NCI-H187 treated with DMSO at 0.1 percent for 48 hours (cell line): ENCODE measurements at regions not wholly inside any gene's neighbourhood (a gene's known extent, or its start where the extent isn't known, plus 50 kb on each side); places are given as distances from the start of the nearest gene placed in this dataset.

Source experiments
- DNase-seq: peaks from one replicate; lab custom pipeline; 2025; lab: John Stamatoyannopoulos, UW

DNA sequence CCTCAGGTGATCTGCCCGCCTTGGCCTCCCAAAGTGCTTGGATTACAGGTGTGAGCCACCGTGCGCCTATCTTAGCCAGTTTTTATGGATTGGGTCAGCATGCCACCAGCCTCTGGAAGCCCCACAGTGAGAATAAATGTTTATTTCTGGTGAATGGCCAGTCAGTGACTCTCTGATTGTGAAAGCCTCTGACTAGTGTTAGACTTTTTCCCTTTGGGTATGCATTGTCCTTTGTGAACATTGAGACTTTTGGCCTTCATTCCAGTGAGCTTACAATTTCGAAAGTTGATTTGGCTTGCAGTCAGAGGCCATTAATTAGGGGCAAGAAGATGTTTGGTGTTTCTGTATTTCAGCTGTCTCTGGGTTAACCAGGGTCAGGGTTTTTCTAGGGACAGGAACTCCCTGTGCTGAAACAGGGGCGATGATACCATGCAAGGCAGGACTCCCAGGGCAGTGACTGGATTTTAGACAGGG, 274.5 kb upstream of the C2CD4B start:
- DNase-seq, result no peak

DNA sequence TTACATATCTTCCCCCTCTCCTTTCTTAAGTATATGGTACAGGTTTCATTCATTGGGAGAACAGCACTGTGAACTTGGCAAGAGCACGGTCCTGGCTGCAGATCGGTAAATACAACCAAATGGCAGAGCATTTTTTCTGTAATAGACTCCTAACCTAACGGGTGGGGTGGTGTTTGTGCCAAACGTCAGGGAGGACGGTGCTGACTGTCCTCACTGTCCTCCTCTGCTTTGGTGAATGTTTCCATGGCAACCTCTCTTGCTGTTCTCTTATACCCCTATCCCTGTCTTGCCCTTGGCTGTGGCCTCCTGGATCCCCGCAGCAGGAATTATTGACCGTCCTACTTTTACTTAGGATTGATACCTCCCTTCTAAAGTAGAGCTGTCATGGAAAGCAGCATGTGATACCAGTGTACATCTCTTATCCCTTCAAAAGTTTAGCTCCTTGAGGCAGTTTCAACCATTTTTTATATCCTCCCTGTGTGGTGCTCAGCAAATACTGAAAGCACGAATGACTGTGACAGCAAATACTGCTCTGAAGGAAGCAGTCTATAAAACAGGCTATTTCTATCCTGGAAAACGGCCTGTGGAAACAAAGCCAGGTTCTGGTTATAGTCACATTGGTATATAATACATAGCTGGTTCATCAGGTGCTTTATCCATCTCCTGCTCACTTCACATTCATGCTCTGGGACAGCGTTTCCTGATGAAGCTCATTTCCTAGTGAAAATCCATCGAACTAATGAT, 275.4 kb upstream of the C2CD4B start:
- no peak for DNase-seq

DNA sequence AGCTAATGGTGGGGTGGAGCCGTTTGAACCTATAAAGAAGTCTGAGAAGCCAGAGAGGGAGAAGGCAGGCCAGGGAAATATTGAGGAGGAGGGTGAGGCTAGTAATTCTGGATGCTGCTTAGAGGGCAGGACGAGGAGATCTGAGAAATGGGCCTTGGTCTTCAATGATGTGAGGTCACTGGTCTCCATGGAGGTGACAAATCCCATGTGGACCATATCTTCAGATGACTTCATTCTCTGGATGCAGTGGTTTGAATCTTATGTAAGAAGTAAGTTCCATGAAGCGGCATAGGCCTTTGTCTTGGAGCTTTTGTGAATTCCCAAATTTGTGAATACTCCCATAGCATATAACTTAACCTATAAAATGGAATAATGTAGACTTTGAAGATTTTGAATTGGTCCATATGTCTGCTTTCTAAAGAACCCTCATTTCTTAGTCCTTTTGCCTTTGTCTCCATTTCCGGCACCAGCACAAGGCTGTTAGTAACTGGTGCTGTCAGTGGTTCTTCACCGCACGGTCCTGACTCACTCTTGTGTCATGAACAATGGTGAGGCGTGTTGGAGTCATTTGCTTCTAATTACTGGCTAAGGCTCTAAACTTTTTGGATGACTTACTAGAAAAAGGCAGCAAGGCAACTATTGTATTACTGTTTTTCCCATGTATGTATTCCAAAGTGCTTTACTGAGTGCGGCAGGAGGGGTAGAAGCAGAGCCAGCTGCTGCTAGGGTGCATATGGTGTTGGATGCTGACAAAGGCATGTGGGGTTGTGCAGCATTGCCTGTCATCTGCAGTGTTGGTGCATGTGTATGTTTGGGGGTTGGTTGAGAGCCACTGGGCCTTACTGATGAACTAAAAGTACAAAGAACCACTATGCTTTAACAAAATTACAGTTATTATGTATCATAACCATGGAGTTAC, 279.3 kb upstream of the C2CD4B start:
- DNase-seq, result no peak

DNA sequence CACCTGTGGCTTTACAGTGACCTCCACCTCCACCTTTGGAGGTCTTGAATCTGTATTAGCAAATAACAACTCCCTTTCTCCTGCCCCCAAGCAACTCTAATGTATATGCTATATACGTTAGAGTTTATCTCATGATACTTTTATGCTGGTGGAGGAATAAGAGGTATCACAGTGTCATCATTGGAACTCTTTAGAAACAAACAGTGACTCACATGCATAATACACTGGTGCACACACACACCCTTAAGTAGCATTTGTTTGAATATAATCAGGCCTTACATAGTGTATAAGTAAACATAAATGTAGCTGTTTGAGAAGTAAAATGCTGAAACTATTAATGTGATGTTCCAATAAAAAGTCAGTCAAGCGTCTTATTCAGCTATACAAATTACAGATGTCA, 280.2 kb upstream of the C2CD4B start:
- no peak for DNase-seq

DNA sequence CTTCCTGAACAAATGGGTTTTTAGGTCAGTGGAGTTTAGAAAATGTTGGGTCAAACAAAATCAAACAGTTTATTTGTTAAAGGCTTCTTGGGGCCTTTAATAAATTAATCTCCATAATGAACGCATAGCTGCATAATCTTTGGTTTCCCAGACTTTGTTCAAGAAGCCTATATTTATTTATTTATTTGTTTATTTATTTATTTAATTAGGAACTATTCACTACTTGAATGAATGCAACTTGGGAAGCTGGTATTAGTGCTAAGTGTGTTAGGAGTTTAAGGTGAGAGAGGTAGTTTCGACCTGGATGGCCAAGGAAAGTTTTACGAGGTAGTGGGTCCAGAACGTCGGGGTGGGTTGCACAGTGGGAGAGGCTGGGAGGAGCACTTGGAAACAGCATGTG, 281.9 kb upstream of the C2CD4B start:
- DNase-seq, result no peak

DNA sequence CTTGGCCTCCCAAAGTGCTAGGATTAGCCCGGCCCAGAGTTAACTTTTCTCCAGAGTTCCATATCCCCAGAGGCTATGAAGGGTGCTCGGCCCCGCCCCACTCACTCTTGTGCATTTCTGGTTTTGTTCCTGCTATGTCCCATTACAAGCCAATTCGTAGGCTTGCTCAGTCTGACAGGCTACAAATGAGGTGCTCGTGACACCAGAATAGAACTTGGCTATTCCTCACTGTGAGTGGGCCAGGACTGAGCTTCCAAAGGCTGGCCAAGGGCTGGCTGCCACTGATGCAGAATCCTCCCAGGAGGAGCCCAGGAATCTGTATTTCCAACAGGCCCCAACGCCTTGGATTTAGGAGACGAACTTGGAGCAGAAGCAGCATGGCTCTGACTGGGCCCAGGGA, 282.7 kb upstream of the C2CD4B start:
- DNase-seq, result no peak

DNA sequence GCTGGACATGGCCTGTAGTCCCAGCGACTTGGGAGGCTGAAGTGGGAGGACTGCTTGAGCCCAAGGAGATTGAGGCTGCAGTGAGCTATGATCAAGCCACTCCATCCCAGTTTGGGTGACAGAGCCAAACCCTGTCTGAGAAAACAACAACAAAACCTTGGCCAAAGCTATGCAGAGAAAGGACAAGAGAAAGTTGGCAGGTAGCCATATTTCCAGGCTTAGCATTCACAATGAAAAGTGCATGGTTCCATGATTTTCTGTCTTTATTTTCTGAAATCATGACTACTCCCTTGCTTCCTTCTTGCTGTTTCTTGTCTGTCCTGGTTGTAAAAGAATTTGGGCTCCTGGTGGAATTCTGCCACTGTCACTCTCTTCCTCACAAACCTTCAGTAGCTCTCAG, 284.6 kb upstream of the C2CD4B start:
- no peak for DNase-seq

DNA sequence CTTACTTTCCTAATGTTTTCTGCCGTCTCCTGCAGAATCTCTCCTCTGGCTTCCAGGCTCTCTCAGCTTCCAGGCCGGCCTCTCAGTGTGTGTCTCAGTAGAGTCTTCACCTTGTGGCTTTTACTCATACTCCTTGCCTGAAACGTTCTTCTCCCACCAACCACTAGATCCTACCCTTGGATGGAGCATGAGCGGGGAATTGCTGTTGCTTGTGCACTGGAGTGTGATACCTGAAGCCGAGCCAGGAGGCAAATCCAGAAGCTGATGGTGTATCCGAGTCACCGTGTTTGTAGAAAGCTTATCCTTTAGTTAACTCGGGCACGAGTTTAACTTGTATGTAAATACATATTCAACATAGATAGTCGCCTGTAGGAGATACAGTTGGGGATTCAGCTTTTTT, 285.0 kb upstream of the C2CD4B start:
- DNase-seq, result no peak

DNA sequence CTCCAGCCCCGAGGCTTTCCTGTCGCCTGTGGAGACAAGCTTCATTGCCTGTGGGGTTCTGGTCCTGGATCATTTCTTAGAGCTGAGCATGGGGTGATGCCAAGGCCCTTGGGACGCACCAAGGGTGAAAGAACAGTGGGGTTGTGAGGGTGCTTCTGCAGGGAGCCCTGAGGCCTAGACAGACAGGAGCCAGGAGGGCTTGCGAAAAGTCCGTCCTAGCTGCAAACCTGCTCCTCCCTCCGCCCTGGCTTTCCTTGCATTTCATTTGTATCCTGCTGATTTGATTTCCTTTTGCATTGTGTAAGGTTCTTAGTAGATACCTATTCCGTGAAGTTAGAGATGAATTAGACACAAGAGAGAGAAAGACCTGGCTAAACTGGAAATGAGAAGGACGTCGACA, 286.9 kb upstream of the C2CD4B start:
- DNase-seq, result no peak

DNA sequence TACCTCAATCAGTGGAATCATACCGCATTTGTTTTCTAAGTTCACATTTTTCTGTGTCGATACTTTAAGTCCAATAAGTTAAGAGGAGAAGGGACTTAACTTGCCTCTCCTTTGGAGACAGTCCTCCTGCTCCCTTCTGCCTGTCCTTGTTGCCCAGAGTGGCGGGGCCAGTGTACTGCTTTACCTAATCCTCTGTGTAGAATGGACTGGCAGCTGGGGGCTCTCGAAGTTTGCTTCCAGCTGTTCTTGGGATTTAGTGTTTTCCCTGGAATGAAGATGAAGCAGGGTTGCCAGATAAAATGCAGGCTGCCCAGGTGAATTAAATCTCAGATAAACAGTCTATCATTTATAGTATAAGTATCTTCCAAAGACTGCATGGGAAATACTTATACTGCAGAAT, 287.6 kb upstream of the C2CD4B start:
- DNase-seq, result no peak

DNA sequence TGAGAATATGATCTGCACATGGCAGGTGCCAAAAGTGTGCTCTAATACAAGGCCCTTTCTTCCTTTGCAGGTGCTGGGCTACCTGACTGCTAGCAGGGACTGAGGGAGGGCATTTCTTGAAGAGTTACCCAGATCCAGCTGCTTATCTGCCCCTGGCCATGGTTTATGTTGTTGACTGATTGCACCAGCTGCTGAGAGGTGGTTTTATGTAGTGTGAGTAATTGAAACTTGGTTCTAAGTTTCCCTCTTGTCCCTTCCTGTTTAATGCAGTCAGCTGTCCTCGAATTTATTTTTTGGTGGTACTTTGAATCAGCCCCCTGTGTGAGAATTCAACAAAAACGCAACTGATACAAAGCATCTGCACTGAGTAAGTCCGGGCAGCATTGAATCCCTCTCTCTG, 288.3 kb upstream of the C2CD4B start:
- no peak for DNase-seq

DNA sequence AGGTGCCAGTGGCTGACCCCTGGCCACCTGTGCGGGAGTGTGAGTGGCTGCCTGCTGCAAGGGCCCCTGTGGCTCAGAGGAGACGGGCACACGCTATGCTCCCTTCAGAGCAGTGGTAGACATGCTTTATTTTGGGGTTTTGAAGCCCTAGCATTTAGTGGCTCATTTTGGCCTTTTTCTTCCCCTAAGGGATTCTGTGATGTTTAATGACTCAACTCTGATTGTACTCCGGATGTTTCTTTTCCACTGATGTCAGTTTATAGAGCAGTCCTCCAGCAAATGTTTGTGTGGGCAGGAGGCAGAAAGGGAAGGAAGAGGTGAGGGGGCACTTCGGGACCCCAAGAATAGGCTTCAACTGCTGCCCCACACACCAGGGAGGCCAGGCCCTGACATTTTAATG, 288.9 kb upstream of the C2CD4B start:
- DNase-seq, result no peak

DNA sequence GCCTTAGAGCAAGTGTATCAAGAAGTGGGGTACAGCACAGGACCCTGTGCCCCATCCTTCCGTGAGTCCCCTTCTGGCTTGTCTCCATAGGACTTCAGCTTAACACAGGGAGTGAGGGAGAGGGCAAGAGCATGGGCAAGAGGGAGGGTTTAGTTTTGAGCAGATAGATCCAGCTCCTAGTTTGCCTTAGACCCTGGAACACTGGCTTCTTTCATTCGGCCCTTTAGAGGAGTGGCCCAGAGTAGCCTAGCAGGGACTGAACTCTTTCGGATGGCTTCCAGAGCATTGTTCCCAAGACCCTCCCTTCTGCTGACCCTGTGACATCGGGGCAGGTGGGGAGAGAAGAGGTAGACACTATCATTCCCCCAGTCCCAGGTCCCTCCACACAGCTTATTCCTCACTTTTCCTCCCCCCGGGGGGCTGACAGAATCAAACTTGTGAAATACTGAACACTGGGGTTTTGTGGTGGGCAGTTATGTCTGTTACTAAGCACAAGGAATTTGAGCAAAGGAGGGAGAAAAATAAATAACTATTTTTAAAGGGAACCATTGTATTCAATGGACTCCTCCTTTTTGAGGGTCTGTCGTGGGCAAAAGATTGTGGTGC, 289.6 kb upstream of the C2CD4B start:
- DNase-seq, result no peak

DNA sequence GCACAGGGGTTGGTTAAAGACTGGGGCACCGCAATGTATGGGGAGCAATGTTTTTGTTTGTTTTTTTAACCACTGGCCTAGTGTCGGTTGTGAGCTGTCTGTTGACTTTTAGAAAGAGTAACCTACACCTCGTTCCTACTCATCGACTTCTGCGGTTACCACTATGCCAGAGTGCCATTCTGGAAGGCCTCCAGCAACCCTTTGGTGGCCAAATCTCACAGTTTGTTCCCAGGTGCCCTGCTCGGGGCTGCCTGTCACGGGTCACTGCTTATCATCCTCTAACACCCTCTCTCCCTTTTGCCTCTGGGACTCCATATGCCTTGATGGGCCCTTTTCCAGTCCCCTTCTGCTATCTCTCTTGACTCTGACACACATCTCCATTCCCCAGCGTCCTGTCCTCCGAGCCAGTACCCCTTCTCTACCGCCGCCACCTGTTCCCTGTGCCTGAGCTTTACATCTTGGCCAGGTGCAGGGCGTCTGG, 290.4 kb upstream of the C2CD4B start:
- DNase-seq, result no peak

DNA sequence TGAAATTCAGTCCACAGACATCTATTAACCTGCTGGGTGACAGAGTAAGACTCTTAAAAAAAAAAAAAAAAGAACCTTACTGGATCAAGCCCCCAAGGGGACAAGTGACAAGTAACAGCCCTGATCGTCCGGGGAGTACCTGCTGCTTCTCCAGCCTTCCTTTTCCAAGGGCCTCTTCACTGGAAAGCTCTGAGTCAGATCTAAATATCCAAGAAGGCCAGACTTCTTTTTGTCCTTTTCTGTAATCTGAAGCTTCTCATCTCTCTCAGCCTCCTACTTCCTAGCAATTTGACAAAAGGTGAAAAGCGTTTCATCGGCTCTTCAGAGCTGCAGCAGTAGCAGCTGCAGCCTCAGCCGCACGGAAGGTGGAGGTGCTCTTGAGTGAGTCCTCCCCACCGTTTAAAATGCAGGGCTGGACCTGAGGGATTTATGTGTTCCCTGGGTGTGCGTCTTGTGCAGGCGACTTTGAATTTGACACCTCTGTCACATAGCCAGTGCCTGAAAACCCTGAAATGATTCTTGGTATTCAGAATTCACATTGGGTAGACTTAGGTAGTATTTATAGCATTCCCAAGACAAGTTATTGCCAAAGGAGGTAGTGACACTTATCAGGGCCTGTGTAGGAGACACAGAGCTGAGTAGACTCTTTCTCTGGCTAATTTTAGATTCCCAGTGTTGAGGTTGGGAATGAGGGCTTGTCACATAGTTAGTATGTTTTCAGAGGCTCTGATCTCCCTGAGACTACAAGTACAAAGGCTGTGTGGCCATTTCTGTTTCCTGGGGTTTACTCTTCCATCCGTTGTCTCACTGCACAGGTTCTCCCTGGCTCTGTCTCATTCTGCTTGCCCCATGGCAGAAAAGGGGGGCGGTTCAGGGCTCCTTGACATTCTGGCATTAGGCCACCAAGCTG, 291.2 kb upstream of the C2CD4B start:
- no peak for DNase-seq

DNA sequence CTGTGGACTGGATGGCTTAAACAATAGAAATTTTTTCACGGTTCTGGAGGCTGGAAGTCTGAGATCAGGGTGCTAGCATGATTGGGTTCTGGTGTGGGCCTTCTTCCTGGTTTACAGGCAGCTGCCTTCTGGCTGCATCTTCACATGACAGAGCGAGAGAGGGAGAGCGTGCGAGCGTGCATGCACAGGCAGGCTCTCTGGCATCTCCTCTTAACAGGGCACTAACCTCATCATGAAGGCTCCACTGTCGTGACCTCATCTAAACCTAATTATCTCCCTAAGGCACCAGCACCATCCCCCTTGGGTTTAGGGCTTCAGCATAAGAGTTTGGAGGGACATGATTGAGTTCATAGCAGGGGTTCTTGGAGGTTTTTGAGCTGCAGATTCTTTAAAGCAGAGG, 292.0 kb upstream of the C2CD4B start:
- DNase-seq, result no peak

DNA sequence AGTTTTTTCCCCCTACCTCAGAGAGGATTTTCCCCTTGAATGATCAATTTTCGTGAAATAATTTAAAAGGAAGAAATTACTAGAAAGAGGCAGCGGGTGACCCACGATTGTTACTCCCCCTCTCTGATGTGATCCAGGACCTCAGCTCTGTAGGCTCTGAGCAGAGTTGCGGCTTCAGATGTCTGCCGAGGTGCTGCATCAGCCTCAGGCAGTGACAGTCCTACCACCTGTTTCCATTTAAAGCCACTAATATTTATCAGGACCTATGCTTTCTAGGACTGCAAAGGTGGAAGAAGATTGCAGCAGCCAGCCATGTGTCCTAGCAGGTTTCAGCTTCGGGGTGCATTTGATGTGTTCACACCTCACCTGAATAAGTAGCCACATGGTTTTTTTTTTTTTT, 294.8 kb upstream of the C2CD4B start:
- no peak for DNase-seq

DNA sequence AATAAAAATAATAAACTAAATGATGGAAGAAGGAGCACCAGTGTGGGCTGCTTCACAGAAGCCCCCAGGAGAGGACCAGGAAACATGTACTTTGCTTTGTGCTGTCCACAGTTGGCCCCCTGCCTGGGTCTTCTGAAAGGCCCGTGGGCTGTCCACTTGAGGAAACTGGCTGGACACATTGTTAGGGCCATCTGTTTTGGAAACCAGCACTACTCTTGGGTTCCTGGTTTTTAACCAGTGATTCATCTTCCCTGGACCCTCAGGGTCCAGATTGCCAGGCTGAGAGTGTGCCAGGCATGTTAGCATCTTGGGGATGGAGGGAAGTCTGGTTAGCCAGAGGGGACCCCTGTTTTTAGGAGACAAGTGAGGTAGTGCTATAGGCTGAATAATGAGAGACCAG, 297.2 kb upstream of the C2CD4B start:
- no peak for DNase-seq

DNA sequence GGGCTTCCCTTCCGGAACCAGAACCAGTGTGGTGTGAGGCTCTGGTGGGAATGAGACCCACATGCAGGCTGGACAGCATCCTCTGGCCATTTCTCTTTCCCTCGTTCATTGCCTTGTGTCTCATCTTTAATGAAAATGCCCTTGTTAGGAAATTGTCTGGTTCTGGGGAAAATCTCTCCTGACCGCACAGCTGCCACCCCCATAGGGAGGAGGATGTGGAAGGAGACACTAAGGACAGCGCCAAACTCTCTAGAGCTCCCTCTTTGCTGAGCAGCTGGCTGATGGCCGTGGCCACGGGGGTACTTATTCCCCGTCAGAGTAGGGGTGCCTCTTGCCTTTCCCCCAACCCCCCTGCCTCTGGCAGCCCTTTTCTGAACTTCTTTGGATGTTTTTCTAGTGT, 297.6 kb upstream of the C2CD4B start:
- DNase-seq, result no peak

DNA sequence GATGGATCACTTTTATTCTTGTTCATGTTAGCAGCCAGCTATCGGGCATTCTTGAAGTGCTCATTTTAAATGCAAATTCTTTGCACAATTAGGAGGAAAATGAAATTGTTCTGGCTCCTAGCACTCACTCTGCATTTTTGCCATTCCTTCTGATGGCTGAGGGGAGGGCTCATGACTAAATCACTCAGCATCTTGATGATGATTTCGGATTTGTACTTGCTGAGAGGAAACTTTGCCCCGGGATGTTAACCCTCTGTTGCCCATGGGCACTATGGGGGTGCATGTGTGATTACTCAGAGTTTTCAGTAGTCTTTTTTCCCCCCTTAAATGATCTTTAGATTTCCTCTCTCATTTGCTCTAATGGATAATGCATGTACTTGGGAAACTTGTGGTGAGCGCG, 299.6 kb upstream of the C2CD4B start:
- DNase-seq, result no peak

DNA sequence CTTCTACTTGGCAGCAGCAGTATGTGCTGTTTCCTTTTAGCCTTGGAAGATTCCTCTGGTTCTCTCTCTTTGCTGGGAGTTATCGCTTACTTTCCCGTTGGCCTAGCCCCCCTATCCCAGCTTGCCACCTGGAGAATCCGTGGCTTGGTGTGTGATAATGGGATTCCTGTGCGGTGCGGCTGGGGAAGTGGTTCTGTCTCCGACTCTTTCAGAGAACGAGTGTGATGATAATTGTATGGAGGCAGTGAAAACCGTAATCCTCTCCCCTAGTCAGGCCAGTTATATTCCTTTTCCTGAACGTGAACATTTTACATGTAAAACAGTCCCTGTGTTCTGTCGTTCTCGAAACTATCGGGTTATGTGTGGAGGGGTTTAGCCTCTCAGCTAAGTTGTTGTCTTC, 300.1 kb upstream of the C2CD4B start:
- no peak for DNase-seq

DNA sequence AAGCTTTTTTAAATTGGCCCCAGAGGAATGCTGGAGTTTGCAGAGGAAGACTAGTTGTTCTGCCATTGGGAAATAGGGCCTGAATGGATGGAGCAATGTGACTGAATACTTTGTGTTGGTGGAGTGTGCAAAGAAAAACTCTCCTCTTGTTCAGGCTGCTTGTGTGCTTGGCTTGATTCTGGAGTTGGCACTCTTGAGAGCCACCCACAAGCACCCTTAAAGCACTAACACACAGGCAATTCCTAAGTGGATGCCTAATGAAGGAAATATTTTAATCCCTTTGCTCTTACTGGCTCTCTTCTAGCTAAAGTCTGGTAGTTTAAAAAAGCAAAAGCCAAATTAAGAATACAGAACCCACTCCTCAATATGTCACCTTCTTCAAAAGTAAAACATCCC, 304.4 kb upstream of the C2CD4B start:
- DNase-seq, result no peak
